ENCODE measurements at regions not wholly inside any gene's neighbourhood (a gene's known extent, or its start where the extent isn't known, plus 50 kb on each side); places are given as distances from the start of the nearest gene placed in this dataset.

GRCh38 chr1:229156872-229157271 is 114.0 kb upstream of the RAB4A start (continued):
- no peak for TF ChIP-seq ZNF382 (CRISPR knock-in tag; IDR thresholded peaks at IDR 0.05; ENCODE audit: borderline replicate concordance)
- TF ChIP-seq TOE1 (CRISPR knock-in tag; IDR thresholded peaks at IDR 0.05), result no peak
- no peak for TF ChIP-seq PHF5A (CRISPR knock-in tag; IDR thresholded peaks at IDR 0.05; ENCODE audit: low read depth, unreplicated experiment)
- no peak for TF ChIP-seq NFRKB (IDR thresholded peaks at IDR 0.05)
- TF ChIP-seq ZSCAN9 (CRISPR knock-in tag; IDR thresholded peaks at IDR 0.05; ENCODE audit: borderline replicate concordance), result 0 out of 2 replicates have a peak, but pooled peaks have one; percentile 37
- TF ChIP-seq MYPOP (CRISPR knock-in tag; IDR thresholded peaks at IDR 0.05), result no peak
- no peak for TF ChIP-seq SP140L (CRISPR knock-in tag; IDR thresholded peaks at IDR 0.05; ENCODE audit: borderline replicate concordance)
- TF ChIP-seq TERF1 (CRISPR knock-in tag; IDR thresholded peaks at IDR 0.05), result no peak
- TF ChIP-seq, protein P1, sequence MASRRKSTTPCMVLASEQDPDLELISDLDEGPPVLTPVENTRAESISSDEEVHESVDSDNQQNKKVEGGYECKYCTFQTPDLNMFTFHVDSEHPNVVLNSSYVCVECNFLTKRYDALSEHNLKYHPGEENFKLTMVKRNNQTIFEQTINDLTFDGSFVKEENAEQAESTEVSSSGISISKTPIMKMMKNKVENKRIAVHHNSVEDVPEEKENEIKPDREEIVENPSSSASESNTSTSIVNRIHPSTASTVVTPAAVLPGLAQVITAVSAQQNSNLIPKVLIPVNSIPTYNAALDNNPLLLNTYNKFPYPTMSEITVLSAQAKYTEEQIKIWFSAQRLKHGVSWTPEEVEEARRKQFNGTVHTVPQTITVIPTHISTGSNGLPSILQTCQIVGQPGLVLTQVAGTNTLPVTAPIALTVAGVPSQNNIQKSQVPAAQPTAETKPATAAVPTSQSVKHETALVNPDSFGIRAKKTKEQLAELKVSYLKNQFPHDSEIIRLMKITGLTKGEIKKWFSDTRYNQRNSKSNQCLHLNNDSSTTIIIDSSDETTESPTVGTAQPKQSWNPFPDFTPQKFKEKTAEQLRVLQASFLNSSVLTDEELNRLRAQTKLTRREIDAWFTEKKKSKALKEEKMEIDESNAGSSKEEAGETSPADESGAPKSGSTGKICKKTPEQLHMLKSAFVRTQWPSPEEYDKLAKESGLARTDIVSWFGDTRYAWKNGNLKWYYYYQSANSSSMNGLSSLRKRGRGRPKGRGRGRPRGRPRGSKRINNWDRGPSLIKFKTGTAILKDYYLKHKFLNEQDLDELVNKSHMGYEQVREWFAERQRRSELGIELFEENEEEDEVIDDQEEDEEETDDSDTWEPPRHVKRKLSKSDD (CRISPR knock-in tag; IDR thresholded peaks at IDR 0.05; ENCODE audit: low read depth), result no peak

Measured in HepG2 (cell line).